Loucy (cell line): ENCODE measurements at regions not wholly inside any gene's neighbourhood (a gene's known extent, or its start where the extent isn't known, plus 50 kb on each side); places are given as distances from the start of the nearest gene placed in this dataset.

Experiments used
- EZH2phosphoT487 ChIP-seq: fragments of 200-600 bp; IDR thresholded peaks from 2 replicates; pipeline ENCODE4 v1.6.1; 2018; ENCODE audit warnings: antibody characterized with exemption, mild to moderate bottlenecking, moderate library complexity, borderline replicate concordance
- TF ChIP-seq, protein P1 (sequence below): fragments of 200-600 bp; sonication (generic); conservative IDR thresholded peaks from 2 replicates; pipeline ENCODE4 v1.5.1; 2014; ENCODE audit warnings: mild to moderate bottlenecking, antibody characterized with exemption, low read length

DNA sequence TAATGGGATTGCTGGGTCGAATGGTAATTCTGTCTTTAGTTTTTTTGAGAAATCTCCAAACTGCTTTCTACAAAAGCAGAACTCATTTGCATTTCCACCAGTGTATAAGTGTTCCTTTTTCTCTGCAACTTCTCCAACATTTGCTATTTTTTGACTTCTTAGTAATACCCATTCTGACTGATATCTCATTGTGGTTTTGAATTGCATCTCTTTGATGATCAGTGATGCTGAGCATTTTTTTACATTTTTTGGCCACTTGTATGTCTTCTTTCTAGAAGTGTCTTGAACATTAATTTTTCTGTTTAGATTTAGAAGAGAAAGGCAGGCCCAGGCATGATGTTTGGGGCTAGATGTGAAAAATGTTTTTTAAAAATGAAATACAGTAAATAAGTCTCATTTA lies 553.1 kb upstream of the MAN1A1 start:
- TF ChIP-seq, protein P1, sequence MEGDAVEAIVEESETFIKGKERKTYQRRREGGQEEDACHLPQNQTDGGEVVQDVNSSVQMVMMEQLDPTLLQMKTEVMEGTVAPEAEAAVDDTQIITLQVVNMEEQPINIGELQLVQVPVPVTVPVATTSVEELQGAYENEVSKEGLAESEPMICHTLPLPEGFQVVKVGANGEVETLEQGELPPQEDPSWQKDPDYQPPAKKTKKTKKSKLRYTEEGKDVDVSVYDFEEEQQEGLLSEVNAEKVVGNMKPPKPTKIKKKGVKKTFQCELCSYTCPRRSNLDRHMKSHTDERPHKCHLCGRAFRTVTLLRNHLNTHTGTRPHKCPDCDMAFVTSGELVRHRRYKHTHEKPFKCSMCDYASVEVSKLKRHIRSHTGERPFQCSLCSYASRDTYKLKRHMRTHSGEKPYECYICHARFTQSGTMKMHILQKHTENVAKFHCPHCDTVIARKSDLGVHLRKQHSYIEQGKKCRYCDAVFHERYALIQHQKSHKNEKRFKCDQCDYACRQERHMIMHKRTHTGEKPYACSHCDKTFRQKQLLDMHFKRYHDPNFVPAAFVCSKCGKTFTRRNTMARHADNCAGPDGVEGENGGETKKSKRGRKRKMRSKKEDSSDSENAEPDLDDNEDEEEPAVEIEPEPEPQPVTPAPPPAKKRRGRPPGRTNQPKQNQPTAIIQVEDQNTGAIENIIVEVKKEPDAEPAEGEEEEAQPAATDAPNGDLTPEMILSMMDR = no peak
- no peak for TF ChIP-seq EZH2phosphoT487
